Tibial nerve (tissue), 4 donors: ENCODE measurements at regions not wholly inside any gene's neighbourhood (a gene's known extent, or its start where the extent isn't known, plus 50 kb on each side); places are given as distances from the start of the nearest gene placed in this dataset.

ENCODE experiments used
- EP300 ChIP-seq, 2 donors: sonication (generic); formaldehyde crosslinking; IDR thresholded peaks; one replicate each; pipeline ENCODE4 v1.6.1; 2017; ENCODE audit warnings: antibody characterized with exemption in 2 of 2, mild to moderate bottlenecking in 1 of 2
- POLR2A ChIP-seq, 2 donors: fragments of 450-650 bp; IDR thresholded peaks; one replicate each; pipeline ENCODE4 v1.6.1; 2017; ENCODE audit warnings: antibody characterized with exemption in 2 of 2, mild to moderate bottlenecking in 2 of 2, moderate library complexity in 2 of 2
- TF ChIP-seq, protein P1 (sequence below), 5 experiments: fragments of 200-600 bp in 3 of 5; fragments of 450-650 bp in 2 of 5; sonication (generic) in 3 of 5; IDR thresholded peaks; one replicate each; pipeline ENCODE4 v1.5.1; 2016 to 2019; ENCODE audit warnings: antibody characterized with exemption in 5 of 5, mild to moderate bottlenecking in 3 of 5, moderate library complexity in 2 of 5

DNA sequence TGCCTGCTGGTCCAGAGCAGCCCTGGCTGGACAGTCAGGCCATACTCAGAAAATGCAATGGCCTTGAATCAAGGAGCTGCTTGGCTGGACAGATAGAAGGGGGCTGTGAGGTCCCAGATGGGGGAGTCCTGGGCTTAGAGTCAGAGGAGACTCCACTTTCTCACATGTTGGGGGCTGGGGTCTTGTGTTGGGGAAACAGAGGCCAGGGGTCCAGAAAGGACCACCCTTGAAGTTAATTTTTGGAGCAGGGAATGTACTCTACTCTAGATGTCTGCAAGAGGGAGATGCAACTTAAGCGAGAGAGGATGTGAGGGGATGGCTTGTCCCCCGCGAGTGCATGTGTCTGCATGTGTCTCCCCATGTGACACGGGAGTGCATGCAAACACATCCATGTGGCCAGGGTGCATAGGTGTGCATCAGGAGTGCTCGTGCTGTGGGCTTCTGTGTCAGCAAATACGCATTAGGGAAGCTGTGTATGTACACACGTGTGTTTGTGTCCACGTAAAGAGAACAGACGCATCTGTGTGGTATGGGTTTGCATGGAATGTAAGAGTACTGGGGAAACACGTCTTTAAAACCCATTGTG lies 303.2 kb downstream of the MYCN start:
- TF ChIP-seq, protein P1, sequence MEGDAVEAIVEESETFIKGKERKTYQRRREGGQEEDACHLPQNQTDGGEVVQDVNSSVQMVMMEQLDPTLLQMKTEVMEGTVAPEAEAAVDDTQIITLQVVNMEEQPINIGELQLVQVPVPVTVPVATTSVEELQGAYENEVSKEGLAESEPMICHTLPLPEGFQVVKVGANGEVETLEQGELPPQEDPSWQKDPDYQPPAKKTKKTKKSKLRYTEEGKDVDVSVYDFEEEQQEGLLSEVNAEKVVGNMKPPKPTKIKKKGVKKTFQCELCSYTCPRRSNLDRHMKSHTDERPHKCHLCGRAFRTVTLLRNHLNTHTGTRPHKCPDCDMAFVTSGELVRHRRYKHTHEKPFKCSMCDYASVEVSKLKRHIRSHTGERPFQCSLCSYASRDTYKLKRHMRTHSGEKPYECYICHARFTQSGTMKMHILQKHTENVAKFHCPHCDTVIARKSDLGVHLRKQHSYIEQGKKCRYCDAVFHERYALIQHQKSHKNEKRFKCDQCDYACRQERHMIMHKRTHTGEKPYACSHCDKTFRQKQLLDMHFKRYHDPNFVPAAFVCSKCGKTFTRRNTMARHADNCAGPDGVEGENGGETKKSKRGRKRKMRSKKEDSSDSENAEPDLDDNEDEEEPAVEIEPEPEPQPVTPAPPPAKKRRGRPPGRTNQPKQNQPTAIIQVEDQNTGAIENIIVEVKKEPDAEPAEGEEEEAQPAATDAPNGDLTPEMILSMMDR (IDR thresholded peaks at IDR 0.05): no peak
- TF ChIP-seq POLR2A (IDR thresholded peaks at IDR 0.05) (no peak), EP300 (IDR thresholded peaks at IDR 0.05) (no peak)
